ENCODE measurements at regions not wholly inside any gene's neighbourhood (a gene's known extent, or its start where the extent isn't known, plus 50 kb on each side); places are given as distances from the start of the nearest gene placed in this dataset.

- Mint-ChIP-seq H3K9me3 (ENCODE audit: unreplicated experiment) (no peaks in the 10 kb centered on the region), H3K27me3 (ENCODE audit: unreplicated experiment) (no peaks in the 10 kb centered on the region), H3K36me3 (ENCODE audit: unreplicated experiment) (peaks cover 5% of the 10 kb centered on the region), H3K27ac (ENCODE audit: unreplicated experiment) (no peak overlapping the region), H3K4me1 (ENCODE audit: low read depth, unreplicated experiment) (no peaks in the 10 kb centered on the region), H3K4me3 (ENCODE audit: unreplicated experiment) (no peak overlapping the region)
- no peak for TF ChIP-seq CTCF (IDR thresholded peaks at IDR 0.05; ENCODE audit: partially characterized antibody, unreplicated experiment)
- no peak for DNase-seq
Observed at GRCh38 chr10:125553091-125553490, 129.9 kb downstream of the TEX36 start.

GRCh38 chr10:125551247-125551646 is 131.7 kb downstream of the TEX36 start:
- Mint-ChIP-seq H3K9me3 (ENCODE audit: unreplicated experiment) (no peaks in the 10 kb centered on the region), H3K4me1 (ENCODE audit: low read depth, unreplicated experiment) (no peaks in the 10 kb centered on the region), H3K27ac (ENCODE audit: unreplicated experiment) (no peak overlapping the region), H3K4me3 (ENCODE audit: unreplicated experiment) (no peak overlapping the region), H3K27me3 (ENCODE audit: unreplicated experiment) (no peaks in the 10 kb centered on the region), H3K36me3 (ENCODE audit: unreplicated experiment) (peaks cover 5% of the 10 kb centered on the region)
- no peak for DNase-seq
- no peak for TF ChIP-seq CTCF (IDR thresholded peaks at IDR 0.05; ENCODE audit: partially characterized antibody, unreplicated experiment)

GRCh38 chr10:125550362-125550761 is 132.6 kb downstream of the TEX36 start:
- no peak for TF ChIP-seq CTCF (IDR thresholded peaks at IDR 0.05; ENCODE audit: partially characterized antibody, unreplicated experiment)
- DNase-seq = no peak
- H3K9me3 Mint-ChIP-seq (ENCODE audit: unreplicated experiment) = no peaks in the 10 kb centered on the region
- no peaks in the 10 kb centered on the region for H3K4me1 Mint-ChIP-seq (ENCODE audit: low read depth, unreplicated experiment)
- H3K36me3 Mint-ChIP-seq (ENCODE audit: unreplicated experiment) = peaks cover 5% of the 10 kb centered on the region
- no peak overlapping the region for H3K4me3 Mint-ChIP-seq (ENCODE audit: unreplicated experiment)
- H3K27ac Mint-ChIP-seq (ENCODE audit: unreplicated experiment) = no peak overlapping the region
- H3K27me3 Mint-ChIP-seq (ENCODE audit: unreplicated experiment) = no peaks in the 10 kb centered on the region

GRCh38 chr10:125549653-125550052 is 133.3 kb downstream of the TEX36 start:
- Mint-ChIP-seq H3K4me1 (ENCODE audit: low read depth, unreplicated experiment) (no peaks in the 10 kb centered on the region), H3K9me3 (ENCODE audit: unreplicated experiment) (peaks cover under 1% of the 10 kb centered on the region), H3K36me3 (ENCODE audit: unreplicated experiment) (peaks cover 5% of the 10 kb centered on the region), H3K27ac (ENCODE audit: unreplicated experiment) (no peak overlapping the region), H3K4me3 (ENCODE audit: unreplicated experiment) (no peak overlapping the region), H3K27me3 (ENCODE audit: unreplicated experiment) (no peaks in the 10 kb centered on the region)
- no peak for TF ChIP-seq CTCF (IDR thresholded peaks at IDR 0.05; ENCODE audit: partially characterized antibody, unreplicated experiment)
- DNase-seq = no peak

GRCh38 chr10:125548878-125549277 is 134.1 kb downstream of the TEX36 start:
- TF ChIP-seq CTCF (IDR thresholded peaks at IDR 0.05; ENCODE audit: partially characterized antibody, unreplicated experiment) = no peak
- H3K27ac Mint-ChIP-seq (ENCODE audit: unreplicated experiment) = no peak overlapping the region
- H3K4me1 Mint-ChIP-seq (ENCODE audit: low read depth, unreplicated experiment) = no peaks in the 10 kb centered on the region
- H3K4me3 Mint-ChIP-seq (ENCODE audit: unreplicated experiment) = no peak overlapping the region
- H3K36me3 Mint-ChIP-seq (ENCODE audit: unreplicated experiment) = peaks cover 5% of the 10 kb centered on the region
- no peak for DNase-seq
- H3K9me3 Mint-ChIP-seq (ENCODE audit: unreplicated experiment) = peaks cover 1% of the 10 kb centered on the region
- no peaks in the 10 kb centered on the region for H3K27me3 Mint-ChIP-seq (ENCODE audit: unreplicated experiment)

All from glutamatergic neuron (in vitro differentiated cells).